IMR-90 (cell line): ENCODE measurements at regions not wholly inside any gene's neighbourhood (a gene's known extent, or its start where the extent isn't known, plus 50 kb on each side); places are given as distances from the start of the nearest gene placed in this dataset.
"Not testable (repeated sequence)": the region's sequence is repeated elsewhere in the genome, so short reads cannot be mapped to it uniquely, and the experiment has no call there.

ENCODE experiments used
- ATAC-seq: fragments of 200-7000 bp; cut with Tn5 transposase; 2 replicates; pipeline ENCODE4 v1.9.1; 2020; ENCODE audit warnings: low read depth, mild to moderate bottlenecking, moderate library complexity
- BruUV-seq: library from RNA; stranded (reverse); fragments of 400-500 nt; replicated peaks from 2 replicates; lab custom pipeline; 2021; lab: Mats Ljungman, UMichigan
- CTCF ChIA-PET: fragments of 300-600 bp; formaldehyde crosslinking; extraction: SDS; loops from one replicate; lab custom pipeline; 2021; ENCODE audit warnings: antibody characterized with exemption; lab: Yijun Ruan, JAX
- POLR2A ChIA-PET: fragments of 300-600 bp; sonication (Branson Sonifier 250); formaldehyde crosslinking; loops from one replicate; lab custom pipeline; 2022; ENCODE audit warnings: antibody characterized with exemption; ENCODE audit not compliant: unreplicated experiment; lab: Charles Lee
- DNase-seq: peaks from one replicate; pipeline ENCODE4 v3.0.0; 2013
- H2AFZ ChIP-seq: replicated peaks from 2 replicates; pipeline ENCODE3; 2013; ENCODE audit warnings: low read length, mild to moderate bottlenecking; ENCODE audit not compliant: poor library complexity
- H2AK5ac ChIP-seq: 2 replicates; pipeline ENCODE4 v1.6.1; 2013; ENCODE audit warnings: low read depth, low read length, inconsistent platforms
- H2AK9ac ChIP-seq: replicated peaks from 2 replicates; pipeline ENCODE3; 2013; ENCODE audit warnings: mild to moderate bottlenecking, low read depth, low read length, moderate library complexity; ENCODE audit not compliant: poor library complexity
- H2BK120ac ChIP-seq: 2 replicates; pipeline ENCODE4 v1.6.1; 2013; ENCODE audit warnings: low read depth, low read length, inconsistent platforms
- H2BK15ac ChIP-seq: 3 replicates; pipeline ENCODE4 v1.6.1; 2013; ENCODE audit warnings: low read depth, low read length, inconsistent platforms
- H2BK20ac ChIP-seq: 2 replicates; pipeline ENCODE4 v1.6.1; 2013; ENCODE audit warnings: low read depth, mild to moderate bottlenecking, inconsistent platforms, low read length, moderate library complexity
- H2BK5ac ChIP-seq: 2 replicates; pipeline ENCODE4 v1.6.1; 2013; ENCODE audit warnings: mild to moderate bottlenecking, low read depth, low read length, inconsistent platforms; ENCODE audit not compliant: poor library complexity, severe bottlenecking
- H3K14ac ChIP-seq: replicated peaks from 2 replicates; pipeline ENCODE4 v1.6.1; 2013; ENCODE audit warnings: low read depth, low read length, inconsistent platforms
- H3K18ac ChIP-seq: 2 replicates; pipeline ENCODE4 v1.6.1; 2013; ENCODE audit warnings: low read depth, low read length, control low read depth
- H3K23ac ChIP-seq: 2 replicates; pipeline ENCODE4 v1.6.1; 2013; ENCODE audit warnings: low read depth, low read length, inconsistent platforms
- H3K27ac ChIP-seq: 2 replicates; pipeline ENCODE4 v1.5.1; 2013; ENCODE audit warnings: mild to moderate bottlenecking, control low read depth, low read length; ENCODE audit not compliant: insufficient read depth
- H3K27me3 ChIP-seq: 2 replicates; pipeline ENCODE4 v1.6.1; 2013; ENCODE audit warnings: low read length; ENCODE audit not compliant: control insufficient read depth, insufficient read depth
- H3K36me3 ChIP-seq: 2 replicates; pipeline ENCODE4 v1.6.1; 2013; ENCODE audit warnings: low read length, mixed read lengths; ENCODE audit not compliant: control insufficient read depth, insufficient read depth
- H3K4ac ChIP-seq: 2 replicates; pipeline ENCODE4 v1.6.1; 2013; ENCODE audit warnings: low read depth, low read length, inconsistent platforms
- H3K4me1 ChIP-seq: 2 replicates; pipeline ENCODE4 v1.6.1; 2013; ENCODE audit warnings: low read length, mixed read lengths; ENCODE audit not compliant: control insufficient read depth, insufficient read depth
- H3K4me2 ChIP-seq: 2 replicates; pipeline ENCODE4 v1.6.1; 2013; ENCODE audit warnings: low read depth, mild to moderate bottlenecking, control low read depth, low read length, moderate library complexity
- H3K4me3 ChIP-seq: 2 replicates; pipeline ENCODE4 v1.5.1; 2013; ENCODE audit warnings: low read depth, mild to moderate bottlenecking, control low read depth, low read length, moderate library complexity; ENCODE audit not compliant: insufficient read depth
- H3K56ac ChIP-seq: 2 replicates; pipeline ENCODE4 v1.6.1; 2013; ENCODE audit warnings: low read length, inconsistent platforms; ENCODE audit not compliant: insufficient read depth; ENCODE audit errors: extremely low read depth
- H3K79me1 ChIP-seq, 2 experiments: 2 replicates each; pipeline ENCODE4 v1.6.1; 2013; ENCODE audit warnings: low read length in 2 of 2, inconsistent platforms in 1 of 2, low read depth in 1 of 2
- H3K9ac ChIP-seq: 2 replicates; pipeline ENCODE4 v1.6.1; 2013; ENCODE audit warnings: low read depth, low read length, control low read depth
- H3K9me1 ChIP-seq: 2 replicates; pipeline ENCODE4 v1.6.1; 2013; ENCODE audit warnings: low read length, inconsistent platforms; ENCODE audit not compliant: insufficient read depth
- H3K9me3 ChIP-seq: 2 replicates; pipeline ENCODE4 v1.6.1; 2013; ENCODE audit warnings: low read length; ENCODE audit not compliant: control insufficient read depth, insufficient read depth
- H4K20me1 ChIP-seq: 2 replicates; pipeline ENCODE4 v1.6.1; 2013; ENCODE audit warnings: low read length, inconsistent platforms; ENCODE audit not compliant: insufficient read depth
- H4K5ac ChIP-seq: 2 replicates; pipeline ENCODE4 v1.6.1; 2013; ENCODE audit warnings: mild to moderate bottlenecking, low read depth, low read length, control low read depth
- H4K8ac ChIP-seq, 2 experiments: 2 replicates each; pipeline ENCODE4 v1.6.1; 2013; ENCODE audit warnings: low read depth in 2 of 2, low read length in 2 of 2, control low read depth in 1 of 2, inconsistent platforms in 1 of 2
- H4K91ac ChIP-seq: 2 replicates; pipeline ENCODE4 v1.6.1; 2013; ENCODE audit warnings: low read depth, low read length, inconsistent platforms; ENCODE audit not compliant: insufficient read depth
- WGBS, 2 experiments: methylation state at CpG; one replicate each; pipeline versions ENCODE4 v1.1.5 to v1.1.7; 2013; ENCODE audit warnings: missing lambda C conversion rate in 2 of 2; ENCODE audit not compliant: insufficient read length in 1 of 2; ENCODE audit errors: extremely low coverage in 2 of 2; 5-methylcytosine and 5-hydroxymethylcytosine counted together
- dilution Hi-C: fragments of 300-500 bp; cut with HindIII; formaldehyde crosslinking; loops from one replicate; pipeline ENCODE4 v1.14.3; 2018; ENCODE audit warnings: low sequenced_read_pairs; ENCODE audit not compliant: unreplicated experiment
- in situ Hi-C: fragments of 300-500 bp; cut with MboI; formaldehyde crosslinking; loops from 3 replicates; pipeline ENCODE4 v1.14.3; 2019; ENCODE audit warnings: low sequenced_read_pairs, inconsistent platforms, mixed read lengths
- intact Hi-C: fragments of 100-400 bp; cut with micrococcal nuclease; formaldehyde crosslinking; loops from 2 replicates; pipeline ENCODE4 v1.10.0; 2022

DNA sequence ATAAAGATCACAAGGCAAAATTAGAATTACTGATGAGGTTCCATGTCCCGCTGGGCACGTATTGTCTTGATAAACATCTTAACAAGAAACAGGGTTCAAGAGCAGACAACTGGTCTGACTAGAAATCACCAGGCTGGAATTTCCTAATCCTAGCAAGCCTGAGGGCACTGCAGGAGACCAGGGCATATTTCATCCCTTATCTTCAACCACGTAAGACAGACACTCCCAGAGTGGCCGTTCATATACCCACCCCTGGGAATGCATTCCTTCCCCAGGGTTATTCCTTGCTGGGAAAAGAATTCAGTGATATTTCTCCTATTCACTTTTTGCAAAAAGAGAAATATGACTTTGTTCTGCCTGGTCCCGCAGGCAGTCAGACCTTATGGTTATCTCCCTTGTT, 185.4 kb upstream of the RPRM start:
- H3K9me1 ChIP-seq, ATAC-seq, H3K14ac ChIP-seq, H2BK15ac ChIP-seq, H3K4me1 ChIP-seq, H4K5ac ChIP-seq, H3K4ac ChIP-seq, H2BK20ac ChIP-seq, H3K36me3 ChIP-seq, intact Hi-C loops, CTCF ChIA-PET, H3K9ac ChIP-seq, H3K79me1 ChIP-seq, H4K91ac ChIP-seq, H3K4me3 ChIP-seq, DNase-seq, dilution Hi-C loops, BruUV-seq, H3K18ac ChIP-seq, H2AFZ ChIP-seq, H4K8ac ChIP-seq, H2AK5ac ChIP-seq, H3K27me3 ChIP-seq, H2BK120ac ChIP-seq, H2AK9ac ChIP-seq, H3K56ac ChIP-seq, H4K20me1 ChIP-seq, H3K23ac ChIP-seq, in situ Hi-C loops, H3K4me2 ChIP-seq, H3K27ac ChIP-seq, POLR2A ChIA-PET, H2BK5ac ChIP-seq: not testable (repeated sequence)
- H3K9me3 ChIP-seq, result peaks cover 15% of the 10 kb centered on the region
- no CpG with 5 or more reads among the region's 5 CpGs for whole genome bisulfite sequencing, 2 experiments
